Peyer's patch (tissue), 4 donors: ENCODE measurements at regions not wholly inside any gene's neighbourhood (a gene's known extent, or its start where the extent isn't known, plus 50 kb on each side); places are given as distances from the start of the nearest gene placed in this dataset.

Experiments used
- POLR2A ChIP-seq, 2 donors: fragments of 450-650 bp; IDR thresholded peaks; one replicate each; pipeline ENCODE4 v1.5.1; 2017; ENCODE audit warnings: antibody characterized with exemption in 2 of 2, mild to moderate bottlenecking in 2 of 2, moderate library complexity in 2 of 2
- TF ChIP-seq, protein P1 (sequence below), 6 experiments: fragments of 450-650 bp in 4 of 6; fragments of 200-600 bp in 2 of 6; sonication (generic) in 1 of 6; IDR thresholded peaks; one replicate each; pipeline ENCODE4 v1.5.1; 2017 to 2019; ENCODE audit warnings: antibody characterized with exemption in 6 of 6, mild to moderate bottlenecking in 3 of 6, moderate library complexity in 1 of 6

DNA sequence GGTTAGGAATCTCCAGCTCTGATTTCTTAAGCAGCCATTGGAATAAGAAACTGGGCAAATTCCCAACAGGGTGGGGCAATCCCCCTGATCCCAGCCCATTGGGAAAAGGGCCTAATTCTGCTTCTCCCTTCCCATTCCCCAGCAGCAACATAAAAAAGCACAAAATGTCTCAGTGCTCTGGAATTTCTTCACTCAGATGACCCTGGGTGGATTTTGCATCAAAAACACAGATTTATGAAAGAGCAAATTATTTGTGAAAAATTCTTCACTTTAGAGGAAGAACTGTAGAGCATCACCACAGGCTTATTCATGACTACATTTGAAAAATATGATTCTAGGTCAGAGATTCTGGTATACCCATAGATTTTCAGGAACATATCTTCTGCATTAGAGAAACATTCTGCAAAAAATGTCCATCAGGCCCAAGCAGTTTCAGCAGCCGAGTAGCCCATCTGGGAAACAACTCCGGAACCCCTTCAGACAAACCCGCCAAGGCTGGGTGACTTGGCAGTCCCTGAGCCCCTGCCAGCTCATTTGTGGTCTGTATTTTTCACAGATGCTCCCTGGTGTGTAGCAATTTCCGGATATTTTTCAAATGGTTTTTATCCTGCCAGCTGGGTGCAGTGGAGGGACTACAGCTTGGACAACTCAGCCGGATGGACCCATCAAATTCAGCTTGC is 102.1 kb upstream of the RANBP3L start:
- TF ChIP-seq, protein P1, sequence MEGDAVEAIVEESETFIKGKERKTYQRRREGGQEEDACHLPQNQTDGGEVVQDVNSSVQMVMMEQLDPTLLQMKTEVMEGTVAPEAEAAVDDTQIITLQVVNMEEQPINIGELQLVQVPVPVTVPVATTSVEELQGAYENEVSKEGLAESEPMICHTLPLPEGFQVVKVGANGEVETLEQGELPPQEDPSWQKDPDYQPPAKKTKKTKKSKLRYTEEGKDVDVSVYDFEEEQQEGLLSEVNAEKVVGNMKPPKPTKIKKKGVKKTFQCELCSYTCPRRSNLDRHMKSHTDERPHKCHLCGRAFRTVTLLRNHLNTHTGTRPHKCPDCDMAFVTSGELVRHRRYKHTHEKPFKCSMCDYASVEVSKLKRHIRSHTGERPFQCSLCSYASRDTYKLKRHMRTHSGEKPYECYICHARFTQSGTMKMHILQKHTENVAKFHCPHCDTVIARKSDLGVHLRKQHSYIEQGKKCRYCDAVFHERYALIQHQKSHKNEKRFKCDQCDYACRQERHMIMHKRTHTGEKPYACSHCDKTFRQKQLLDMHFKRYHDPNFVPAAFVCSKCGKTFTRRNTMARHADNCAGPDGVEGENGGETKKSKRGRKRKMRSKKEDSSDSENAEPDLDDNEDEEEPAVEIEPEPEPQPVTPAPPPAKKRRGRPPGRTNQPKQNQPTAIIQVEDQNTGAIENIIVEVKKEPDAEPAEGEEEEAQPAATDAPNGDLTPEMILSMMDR (IDR thresholded peaks at IDR 0.05), result no peak
- no peak for TF ChIP-seq POLR2A (IDR thresholded peaks at IDR 0.05)
